ENCODE measurements at regions not wholly inside any gene's neighbourhood (a gene's known extent, or its start where the extent isn't known, plus 50 kb on each side); places are given as distances from the start of the nearest gene placed in this dataset.

- TF ChIP-seq ZNF331 (CRISPR knock-in tag; IDR thresholded peaks at IDR 0.05; ENCODE audit: low read depth) (no peak), POLR2AphosphoS5 (IDR thresholded peaks at IDR 0.05; ENCODE audit: low read depth) (no peak)
- TF ChIP-seq, protein P1, sequence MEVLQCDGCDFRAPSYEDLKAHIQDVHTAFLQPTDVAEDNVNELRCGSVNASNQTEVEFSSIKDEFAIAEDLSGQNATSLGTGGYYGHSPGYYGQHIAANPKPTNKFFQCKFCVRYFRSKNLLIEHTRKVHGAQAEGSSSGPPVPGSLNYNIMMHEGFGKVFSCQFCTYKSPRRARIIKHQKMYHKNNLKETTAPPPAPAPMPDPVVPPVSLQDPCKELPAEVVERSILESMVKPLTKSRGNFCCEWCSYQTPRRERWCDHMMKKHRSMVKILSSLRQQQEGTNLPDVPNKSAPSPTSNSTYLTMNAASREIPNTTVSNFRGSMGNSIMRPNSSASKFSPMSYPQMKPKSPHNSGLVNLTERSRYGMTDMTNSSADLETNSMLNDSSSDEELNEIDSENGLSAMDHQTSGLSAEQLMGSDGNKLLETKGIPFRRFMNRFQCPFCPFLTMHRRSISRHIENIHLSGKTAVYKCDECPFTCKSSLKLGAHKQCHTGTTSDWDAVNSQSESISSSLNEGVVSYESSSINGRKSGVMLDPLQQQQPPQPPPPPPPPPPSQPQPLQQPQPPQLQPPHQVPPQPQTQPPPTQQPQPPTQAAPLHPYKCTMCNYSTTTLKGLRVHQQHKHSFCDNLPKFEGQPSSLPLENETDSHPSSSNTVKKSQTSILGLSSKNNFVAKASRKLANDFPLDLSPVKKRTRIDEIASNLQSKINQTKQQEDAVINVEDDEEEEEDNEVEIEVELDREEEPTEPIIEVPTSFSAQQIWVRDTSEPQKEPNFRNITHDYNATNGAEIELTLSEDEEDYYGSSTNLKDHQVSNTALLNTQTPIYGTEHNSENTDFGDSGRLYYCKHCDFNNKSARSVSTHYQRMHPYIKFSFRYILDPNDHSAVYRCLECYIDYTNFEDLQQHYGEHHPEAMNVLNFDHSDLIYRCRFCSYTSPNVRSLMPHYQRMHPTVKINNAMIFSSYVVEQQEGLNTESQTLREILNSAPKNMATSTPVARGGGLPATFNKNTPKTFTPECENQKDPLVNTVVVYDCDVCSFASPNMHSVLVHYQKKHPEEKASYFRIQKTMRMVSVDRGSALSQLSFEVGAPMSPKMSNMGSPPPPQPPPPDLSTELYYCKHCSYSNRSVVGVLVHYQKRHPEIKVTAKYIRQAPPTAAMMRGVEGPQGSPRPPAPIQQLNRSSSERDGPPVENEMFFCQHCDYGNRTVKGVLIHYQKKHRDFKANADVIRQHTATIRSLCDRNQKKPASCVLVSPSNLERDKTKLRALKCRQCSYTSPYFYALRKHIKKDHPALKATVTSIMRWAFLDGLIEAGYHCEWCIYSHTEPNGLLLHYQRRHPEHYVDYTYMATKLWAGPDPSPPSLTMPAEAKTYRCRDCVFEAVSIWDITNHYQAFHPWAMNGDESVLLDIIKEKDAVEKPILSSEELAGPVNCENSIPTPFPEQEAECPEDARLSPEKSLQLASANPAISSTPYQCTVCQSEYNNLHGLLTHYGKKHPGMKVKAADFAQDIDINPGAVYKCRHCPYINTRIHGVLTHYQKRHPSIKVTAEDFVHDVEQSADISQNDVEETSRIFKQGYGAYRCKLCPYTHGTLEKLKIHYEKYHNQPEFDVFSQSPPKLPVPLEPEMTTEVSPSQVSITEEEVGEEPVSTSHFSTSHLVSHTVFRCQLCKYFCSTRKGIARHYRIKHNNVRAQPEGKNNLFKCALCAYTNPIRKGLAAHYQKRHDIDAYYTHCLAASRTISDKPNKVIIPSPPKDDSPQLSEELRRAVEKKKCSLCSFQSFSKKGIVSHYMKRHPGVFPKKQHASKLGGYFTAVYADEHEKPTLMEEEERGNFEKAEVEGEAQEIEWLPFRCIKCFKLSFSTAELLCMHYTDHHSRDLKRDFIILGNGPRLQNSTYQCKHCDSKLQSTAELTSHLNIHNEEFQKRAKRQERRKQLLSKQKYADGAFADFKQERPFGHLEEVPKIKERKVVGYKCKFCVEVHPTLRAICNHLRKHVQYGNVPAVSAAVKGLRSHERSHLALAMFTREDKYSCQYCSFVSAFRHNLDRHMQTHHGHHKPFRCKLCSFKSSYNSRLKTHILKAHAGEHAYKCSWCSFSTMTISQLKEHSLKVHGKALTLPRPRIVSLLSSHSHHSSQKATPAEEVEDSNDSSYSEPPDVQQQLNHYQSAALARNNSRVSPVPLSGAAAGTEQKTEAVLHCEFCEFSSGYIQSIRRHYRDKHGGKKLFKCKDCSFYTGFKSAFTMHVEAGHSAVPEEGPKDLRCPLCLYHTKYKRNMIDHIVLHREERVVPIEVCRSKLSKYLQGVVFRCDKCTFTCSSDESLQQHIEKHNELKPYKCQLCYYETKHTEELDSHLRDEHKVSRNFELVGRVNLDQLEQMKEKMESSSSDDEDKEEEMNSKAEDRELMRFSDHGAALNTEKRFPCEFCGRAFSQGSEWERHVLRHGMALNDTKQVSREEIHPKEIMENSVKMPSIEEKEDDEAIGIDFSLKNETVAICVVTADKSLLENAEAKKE (CRISPR knock-in tag; IDR thresholded peaks at IDR 0.05), result no peak
Observed at GRCh38 chr9:107592424-107592823, 102.9 kb upstream of the KLF4 start (continued).

- no peaks in the 10 kb centered on the region for H3K4me1 ChIP-seq (ENCODE audit: insufficient read depth)
- peaks cover 7% of the 10 kb centered on the region; the same call in 2 of the 3 replicates for H3K4me1 Mint-ChIP-seq
- no peaks in the 10 kb centered on the region for H3K9me3 Mint-ChIP-seq
- no peaks in the 10 kb centered on the region for H3K36me3 Mint-ChIP-seq (ENCODE audit: low read depth)
- ATAC-seq (no peak), DNase-seq (ENCODE audit: low spot score) (no peak)
- H3K79me2 ChIP-seq (replicated peaks; ENCODE audit: insufficient read depth), result no peaks in the 10 kb centered on the region
- H3K27ac ChIP-seq (ENCODE audit: low read depth), result no peak overlapping the region
- H3K27me3 Mint-ChIP-seq (ENCODE audit: insufficient read depth, low read depth, poor library complexity), result peaks cover 3% of the 10 kb centered on the region
- no peak overlapping the region for H3K27ac Mint-ChIP-seq
- no peaks in the 10 kb centered on the region for H3F3A ChIP-seq (replicated peaks; ENCODE audit: low read depth)
- H3K4me3 Mint-ChIP-seq, result no peak overlapping the region
- no peaks in the 10 kb centered on the region for H3K9me2 ChIP-seq (ENCODE audit: insufficient read depth)
- H3K4me3 ChIP-seq, result no peak overlapping the region
- no peak overlapping the region for H2AFZ ChIP-seq
- no peaks in the 10 kb centered on the region for H4K20me1 ChIP-seq (replicated peaks; ENCODE audit: insufficient read depth)
- no peaks in the 10 kb centered on the region for H3K27me3 ChIP-seq (ENCODE audit: insufficient read depth)
- H3K4me2 ChIP-seq, result no peak overlapping the region
- TF ChIP-seq JUNB (IDR thresholded peaks at IDR 0.05; ENCODE audit: unreplicated experiment) (no peak), ZNF114 (CRISPR knock-in tag; IDR thresholded peaks at IDR 0.05) (no peak), NANOG (IDR thresholded peaks at IDR 0.05; ENCODE audit: borderline replicate concordance) (no peak), POLR2AphosphoS5 (IDR thresholded peaks at IDR 0.05; ENCODE audit: low read depth) (no peak), EZH2 (IDR thresholded peaks at IDR 0.05; ENCODE audit: low read depth, unreplicated experiment) (no peak), ZNF331 (CRISPR knock-in tag; IDR thresholded peaks at IDR 0.05; ENCODE audit: low read depth) (no peak), CTCF (conservative IDR thresholded peaks at IDR 0.05; ENCODE audit: low read depth in 2 of 2) (no peak), CREB1 (CRISPR knock-in tag; IDR thresholded peaks at IDR 0.05; ENCODE audit: low read depth) (no peak)
- TF ChIP-seq, protein P2, sequence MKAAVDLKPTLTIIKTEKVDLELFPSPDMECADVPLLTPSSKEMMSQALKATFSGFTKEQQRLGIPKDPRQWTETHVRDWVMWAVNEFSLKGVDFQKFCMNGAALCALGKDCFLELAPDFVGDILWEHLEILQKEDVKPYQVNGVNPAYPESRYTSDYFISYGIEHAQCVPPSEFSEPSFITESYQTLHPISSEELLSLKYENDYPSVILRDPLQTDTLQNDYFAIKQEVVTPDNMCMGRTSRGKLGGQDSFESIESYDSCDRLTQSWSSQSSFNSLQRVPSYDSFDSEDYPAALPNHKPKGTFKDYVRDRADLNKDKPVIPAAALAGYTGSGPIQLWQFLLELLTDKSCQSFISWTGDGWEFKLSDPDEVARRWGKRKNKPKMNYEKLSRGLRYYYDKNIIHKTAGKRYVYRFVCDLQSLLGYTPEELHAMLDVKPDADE (IDR thresholded peaks at IDR 0.05), result no peak
- no peaks in the 10 kb centered on the region for H3K36me3 ChIP-seq (ENCODE audit: insufficient read depth)
Observed at GRCh38 chr9:107591781-107592180, 102.2 kb upstream of the KLF4 start.

Measured in GM23338 (cell line).